ENCODE measurements at regions not wholly inside any gene's neighbourhood (a gene's known extent, or its start where the extent isn't known, plus 50 kb on each side); places are given as distances from the start of the nearest gene placed in this dataset.

DNA sequence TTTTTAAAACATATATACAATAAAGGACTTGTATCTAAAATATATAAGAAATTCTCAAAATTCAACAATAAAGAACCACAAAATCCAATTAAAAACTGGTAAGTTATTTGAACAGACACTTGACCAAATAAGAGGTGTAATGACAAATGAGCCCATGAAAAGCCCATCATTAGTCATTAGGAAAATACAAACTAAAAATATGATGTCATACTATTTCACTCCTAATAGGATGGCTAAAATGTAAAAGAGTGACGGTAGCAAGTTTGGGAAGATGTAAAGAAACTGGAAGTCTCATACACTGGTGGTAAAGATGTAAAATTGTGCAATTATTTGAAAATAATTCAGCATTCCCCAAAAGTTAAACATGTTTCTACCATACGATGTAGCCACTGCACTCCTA lies 1095.3 kb upstream of the CDH8 start:
- H3K9me3 ChIP-seq (replicated peaks; ENCODE audit: control insufficient read depth, insufficient read depth, low read length): no peaks in the 10 kb centered on the region
- no peak overlapping the region for H3K9ac ChIP-seq (ENCODE audit: control insufficient read depth, insufficient read depth, low read length)
- ChIA-PET POLR2A (no interaction called here), CTCF (no interaction called here), RAD21 (ENCODE audit: unreplicated experiment) (no interaction called here), SMC1A (ENCODE audit: uncharacterized antibody, unreplicated experiment) (no interaction called here)
- no peak overlapping the region for H3K4me2 ChIP-seq (ENCODE audit: control insufficient read depth, insufficient read depth)
- no peaks in the 10 kb centered on the region for H3K36me3 ChIP-seq (ENCODE audit: control insufficient read depth in 2 of 2, insufficient read depth in 2 of 2, low read length in 1 of 2)
- H3K4me1 ChIP-seq (ENCODE audit: control insufficient read depth, insufficient read depth, low read length): no peaks in the 10 kb centered on the region
- H3K27me3 ChIP-seq (replicated peaks in 1 of 2; ENCODE audit: control insufficient read depth in 2 of 2, insufficient read depth in 2 of 2, low read length in 1 of 2): no peaks in the 10 kb centered on the region
- no peaks in the 10 kb centered on the region for H3K79me2 ChIP-seq (ENCODE audit: control insufficient read depth, insufficient read depth, low read length)
- no peak overlapping the region for H2AFZ ChIP-seq (ENCODE audit: control insufficient read depth, low read depth, low read length)
- in situ Hi-C loops (cut with MboI): no loop called here
- H3K27ac ChIP-seq (ENCODE audit: control insufficient read depth, insufficient read depth): no peak overlapping the region
- 76% methylated on average over 2 of the region's 2 CpGs for WGBS (ENCODE audit: insufficient coverage, insufficient replicate concordance, low lambda C conversion rate, missing lambda C conversion rate)
- intact Hi-C loops (cut with micrococcal nuclease; ENCODE audit: unreplicated experiment): no loop called here
- no TSS peak for BruUV-seq (replicated peaks)
- TF ChIP-seq MYC (IDR thresholded peaks at IDR 0.05; ENCODE audit: insufficient read depth, insufficient read length, insufficient replicate concordance, low read length, severe bottlenecking) (no peak), SMC3 (IDR thresholded peaks at IDR 0.05; ENCODE audit: borderline replicate concordance, low read length) (no peak), CEBPB (IDR thresholded peaks at IDR 0.05; ENCODE audit: borderline replicate concordance in 1 of 2, low read depth in 2 of 2, low read length in 2 of 2) (no peak), STAT3 (IDR thresholded peaks at IDR 0.05; ENCODE audit: low read depth, low read length) (no peak), SUPT20H (IDR thresholded peaks at IDR 0.05; ENCODE audit: borderline replicate concordance, control insufficient read depth, low read depth, low read length) (no peak), ESRRA (IDR thresholded peaks at IDR 0.05; ENCODE audit: low read length) (no peak), EP300 (IDR thresholded peaks at IDR 0.05; ENCODE audit: borderline replicate concordance in 1 of 2, control insufficient read depth in 1 of 2, low read depth in 2 of 2, low read length in 2 of 2) (no peak)
- ATAC-seq (no peak), DNase-seq (ENCODE audit: low read depth, low spot score) (no peak), FAIRE-seq (no peak)
- no peaks in the 10 kb centered on the region for H4K20me1 ChIP-seq (ENCODE audit: control insufficient read depth, insufficient read depth)
- H3K4me3 ChIP-seq: no peak overlapping the region

DNA sequence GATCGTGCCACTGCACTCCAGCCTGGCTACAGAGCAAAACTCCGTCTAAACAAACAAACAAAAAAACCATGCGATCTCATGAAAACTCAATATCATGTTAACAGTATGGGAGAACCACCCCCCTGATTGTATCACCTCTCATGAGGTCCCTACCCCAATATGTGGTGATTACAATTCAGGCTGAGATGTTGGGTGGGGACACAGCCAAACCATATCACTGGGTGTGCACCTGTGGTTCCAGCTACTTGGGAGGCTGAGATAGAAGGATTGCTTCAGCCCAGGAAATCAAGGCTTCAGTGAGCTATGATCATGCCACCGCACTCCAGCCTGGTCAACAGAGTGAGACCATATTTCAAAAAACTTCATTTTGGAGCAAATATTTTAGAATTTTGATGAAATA lies 1094.7 kb upstream of the CDH8 start:
- Histone ChIP-seq H3K4me1 (ENCODE audit: control insufficient read depth, insufficient read depth, low read length) (no peaks in the 10 kb centered on the region), H3K27ac (ENCODE audit: control insufficient read depth, insufficient read depth) (no peak overlapping the region), H2AFZ (ENCODE audit: control insufficient read depth, low read depth, low read length) (no peak overlapping the region), H3K4me3 (no peak overlapping the region), H3K9me3 (replicated peaks; ENCODE audit: control insufficient read depth, insufficient read depth, low read length) (no peaks in the 10 kb centered on the region), H4K20me1 (ENCODE audit: control insufficient read depth, insufficient read depth) (no peaks in the 10 kb centered on the region), H3K27me3 (replicated peaks in 1 of 2; ENCODE audit: control insufficient read depth in 2 of 2, insufficient read depth in 2 of 2, low read length in 1 of 2) (no peaks in the 10 kb centered on the region), H3K79me2 (ENCODE audit: control insufficient read depth, insufficient read depth, low read length) (no peaks in the 10 kb centered on the region), H3K36me3 (ENCODE audit: control insufficient read depth in 2 of 2, insufficient read depth in 2 of 2, low read length in 1 of 2) (no peaks in the 10 kb centered on the region), H3K9ac (ENCODE audit: control insufficient read depth, insufficient read depth, low read length) (no peak overlapping the region), H3K4me2 (ENCODE audit: control insufficient read depth, insufficient read depth) (no peak overlapping the region)
- CTCF ChIA-PET: no interaction called here
- BruUV-seq (replicated peaks): no TSS peak
- DNase-seq (ENCODE audit: low read depth, low spot score) (no peak), ATAC-seq (no peak), FAIRE-seq (no peak)
- POLR2A ChIA-PET: no interaction called here
- RAD21 ChIA-PET (ENCODE audit: unreplicated experiment): no interaction called here
- SMC1A ChIA-PET (ENCODE audit: uncharacterized antibody, unreplicated experiment): no interaction called here
- intact Hi-C loops (cut with micrococcal nuclease; ENCODE audit: unreplicated experiment): no loop called here
- in situ Hi-C loops (cut with MboI): no loop called here
- WGBS (ENCODE audit: insufficient coverage, insufficient replicate concordance, low lambda C conversion rate, missing lambda C conversion rate): 30% methylated on average over 4 of the region's 4 CpGs
- no peak for TF ChIP-seq GATAD2B (conservative IDR thresholded peaks at IDR 0.05; ENCODE audit: low read depth)
- no peak for TF ChIP-seq CBFB (IDR thresholded peaks at IDR 0.05; ENCODE audit: low read depth)
- TF ChIP-seq BHLHE40 (IDR thresholded peaks at IDR 0.05; ENCODE audit: borderline replicate concordance in 1 of 2, low read depth in 2 of 2, low read length in 1 of 2): no peak
- no peak for TF ChIP-seq CBX3 (IDR thresholded peaks at IDR 0.05; ENCODE audit: borderline replicate concordance, low read depth)
- TF ChIP-seq, protein P1, sequence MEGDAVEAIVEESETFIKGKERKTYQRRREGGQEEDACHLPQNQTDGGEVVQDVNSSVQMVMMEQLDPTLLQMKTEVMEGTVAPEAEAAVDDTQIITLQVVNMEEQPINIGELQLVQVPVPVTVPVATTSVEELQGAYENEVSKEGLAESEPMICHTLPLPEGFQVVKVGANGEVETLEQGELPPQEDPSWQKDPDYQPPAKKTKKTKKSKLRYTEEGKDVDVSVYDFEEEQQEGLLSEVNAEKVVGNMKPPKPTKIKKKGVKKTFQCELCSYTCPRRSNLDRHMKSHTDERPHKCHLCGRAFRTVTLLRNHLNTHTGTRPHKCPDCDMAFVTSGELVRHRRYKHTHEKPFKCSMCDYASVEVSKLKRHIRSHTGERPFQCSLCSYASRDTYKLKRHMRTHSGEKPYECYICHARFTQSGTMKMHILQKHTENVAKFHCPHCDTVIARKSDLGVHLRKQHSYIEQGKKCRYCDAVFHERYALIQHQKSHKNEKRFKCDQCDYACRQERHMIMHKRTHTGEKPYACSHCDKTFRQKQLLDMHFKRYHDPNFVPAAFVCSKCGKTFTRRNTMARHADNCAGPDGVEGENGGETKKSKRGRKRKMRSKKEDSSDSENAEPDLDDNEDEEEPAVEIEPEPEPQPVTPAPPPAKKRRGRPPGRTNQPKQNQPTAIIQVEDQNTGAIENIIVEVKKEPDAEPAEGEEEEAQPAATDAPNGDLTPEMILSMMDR (IDR thresholded peaks at IDR 0.05 in 2 of 3, conservative IDR thresholded peaks at IDR 0.05 in 1 of 3; ENCODE audit: control insufficient read depth in 2 of 3, extremely low read depth in 1 of 3, insufficient read depth in 1 of 3, low read depth in 3 of 3, low read length in 3 of 3): no peak
- no peak for TF ChIP-seq BCL11A (IDR thresholded peaks at IDR 0.05; ENCODE audit: low read depth, low read length)
- TF ChIP-seq ZNF274 (IDR thresholded peaks at IDR 0.05; ENCODE audit: insufficient read depth, insufficient read length): no peak
- no peak for TF ChIP-seq GABPA (IDR thresholded peaks at IDR 0.05; ENCODE audit: low read depth)
- no peak for TF ChIP-seq ASH2L (IDR thresholded peaks at IDR 0.05; ENCODE audit: borderline replicate concordance, low read depth)
- TF ChIP-seq MTA3 (IDR thresholded peaks at IDR 0.05; ENCODE audit: borderline replicate concordance, low read length): no peak
- no peak for TF ChIP-seq KLF5 (IDR thresholded peaks at IDR 0.05; ENCODE audit: partially characterized antibody)
- TF ChIP-seq SMAD1 (IDR thresholded peaks at IDR 0.05; ENCODE audit: low read depth, partially characterized antibody): no peak
